GM23338 (cell line): ENCODE measurements at regions not wholly inside any gene's neighbourhood (a gene's known extent, or its start where the extent isn't known, plus 50 kb on each side); places are given as distances from the start of the nearest gene placed in this dataset.

ENCODE experiments used
- ATAC-seq: fragments of 200-7000 bp; cut with Tn5 transposase; 3 replicates; pipeline ENCODE4 v1.9.1; 2020
- DNase-seq: peaks from one replicate; pipeline ENCODE4 v3.0.0-alpha.2; 2015; ENCODE audit warnings: low spot score
- H2AFZ ChIP-seq: fragments of 200-600 bp; sonication (generic); 2 replicates; pipeline ENCODE4 v1.8.0; 2016; ENCODE audit warnings: antibody characterized with exemption, mild to moderate bottlenecking, moderate library complexity
- H3F3A ChIP-seq: fragments of 200-600 bp; sonication (generic); replicated peaks from 2 replicates; pipeline ENCODE4 v1.8.0; 2017; ENCODE audit warnings: antibody characterized with exemption, mixed run types, low read depth
- H3K27ac ChIP-seq: fragments of 200-600 bp; sonication (generic); 2 replicates; pipeline ENCODE4 v1.6.1; 2016; ENCODE audit warnings: low read depth
- H3K27me3 ChIP-seq: fragments of 200-600 bp; sonication (generic); 2 replicates; pipeline ENCODE4 v1.8.0; 2016; ENCODE audit warnings: mild to moderate bottlenecking, mixed run types, moderate library complexity; ENCODE audit not compliant: insufficient read depth
- H3K36me3 ChIP-seq: fragments of 200-600 bp; sonication (generic); 2 replicates; pipeline ENCODE4 v1.8.0; 2016; ENCODE audit warnings: mild to moderate bottlenecking; ENCODE audit not compliant: insufficient read depth
- H3K4me1 ChIP-seq: fragments of 200-600 bp; sonication (generic); 2 replicates; pipeline ENCODE4 v1.8.0; 2016; ENCODE audit warnings: mild to moderate bottlenecking, moderate library complexity; ENCODE audit not compliant: insufficient read depth
- H3K4me2 ChIP-seq: fragments of 200-600 bp; sonication (generic); 2 replicates; pipeline ENCODE4 v1.7.1; 2017; ENCODE audit warnings: mixed run types
- H3K4me3 ChIP-seq: fragments of 200-600 bp; sonication (generic); 2 replicates; pipeline ENCODE4 v1.6.1; 2016; ENCODE audit warnings: mixed run types
- H3K79me2 ChIP-seq: fragments of 200-600 bp; sonication (generic); replicated peaks from 2 replicates; pipeline ENCODE4 v1.8.0; 2017; ENCODE audit warnings: mild to moderate bottlenecking; ENCODE audit not compliant: insufficient read depth
- H3K9me2 ChIP-seq: fragments of 200-600 bp; sonication (generic); 2 replicates; pipeline ENCODE4 v1.8.0; 2017; ENCODE audit not compliant: insufficient read depth
- H4K20me1 ChIP-seq: fragments of 200-600 bp; sonication (generic); replicated peaks from 2 replicates; pipeline ENCODE4 v1.8.0; 2017; ENCODE audit warnings: mild to moderate bottlenecking; ENCODE audit not compliant: insufficient read depth
- H3K27ac Mint-ChIP-seq: 2 replicates; pipeline ENCODE4 v1.8.0; 2020; ENCODE audit warnings: inconsistent platforms, mild to moderate bottlenecking, moderate library complexity, mixed read lengths
- H3K27me3 Mint-ChIP-seq: 3 replicates; pipeline ENCODE4 v1.8.0; 2022; ENCODE audit warnings: low read depth, mild to moderate bottlenecking, moderate library complexity, mixed read lengths, inconsistent platforms; ENCODE audit not compliant: insufficient read depth, poor library complexity
- H3K36me3 Mint-ChIP-seq: 3 replicates; pipeline ENCODE4 v1.8.0; 2021; ENCODE audit warnings: low read depth, mild to moderate bottlenecking, inconsistent platforms, moderate library complexity, mixed read lengths
- H3K4me1 Mint-ChIP-seq: 3 replicates; pipeline ENCODE4 v1.8.0; 2020; ENCODE audit warnings: mild to moderate bottlenecking, inconsistent platforms, mixed read lengths
- H3K4me3 Mint-ChIP-seq: 3 replicates; pipeline ENCODE4 v1.8.0; 2021; ENCODE audit warnings: moderate library complexity, mild to moderate bottlenecking, inconsistent platforms, mixed read lengths
- H3K9me3 Mint-ChIP-seq: 3 replicates; pipeline ENCODE4 v1.8.0; 2020; ENCODE audit warnings: moderate library complexity, mild to moderate bottlenecking, inconsistent platforms, mixed read lengths
- CTCF ChIP-seq, 2 experiments: fragments of 200-600 bp in 1 of 2; sonication (generic) in 1 of 2; conservative IDR thresholded peaks; 2 replicates each; pipeline versions ENCODE4 v1.5.1 to v1.6.1; 2016 to 2017; ENCODE audit warnings: antibody characterized with exemption in 2 of 2, low read depth in 2 of 2, mild to moderate bottlenecking in 2 of 2, moderate library complexity in 1 of 2
- ETS1 ChIP-seq: IDR thresholded peaks from 2 replicates; pipeline ENCODE4 v1.6.1; 2016; ENCODE audit warnings: antibody characterized with exemption
- EZH2 ChIP-seq: fragments of 200-600 bp; sonication (generic); IDR thresholded peaks from one replicate; pipeline ENCODE4 v1.8.0; 2017; ENCODE audit warnings: antibody characterized with exemption, mild to moderate bottlenecking, low read depth; ENCODE audit not compliant: unreplicated experiment
- EZH2phosphoT487 ChIP-seq: fragments of 200-600 bp; sonication (generic); IDR thresholded peaks from one replicate; pipeline ENCODE4 v1.8.1; 2018; ENCODE audit warnings: antibody characterized with exemption; ENCODE audit not compliant: unreplicated experiment
- JUNB ChIP-seq: IDR thresholded peaks from one replicate; pipeline ENCODE4 v1.6.1; 2016; ENCODE audit warnings: antibody characterized with exemption; ENCODE audit not compliant: unreplicated experiment
- NANOG ChIP-seq: IDR thresholded peaks from 2 replicates; pipeline ENCODE4 v1.6.1; 2016; ENCODE audit warnings: antibody characterized with exemption, borderline replicate concordance
- POLR2AphosphoS5 ChIP-seq: IDR thresholded peaks from 2 replicates; pipeline ENCODE4 v1.6.1; 2016; ENCODE audit warnings: antibody characterized with exemption, low read depth
- REST ChIP-seq: IDR thresholded peaks from one replicate; pipeline ENCODE4 v1.6.1; 2018; ENCODE audit warnings: antibody characterized with exemption; ENCODE audit not compliant: unreplicated experiment
- ZNF114 ChIP-seq: fragments of 250-450 bp; sonication (Bioruptor Pico); IDR thresholded peaks from 2 replicates; pipeline ENCODE4 v1.5.0; 2020; ENCODE audit warnings: mild to moderate bottlenecking, moderate library complexity
- ZNF331 ChIP-seq: fragments of 250-450 bp; sonication (Bioruptor Pico); IDR thresholded peaks from 2 replicates; pipeline ENCODE4 v1.5.0; 2020; ENCODE audit warnings: low read depth, mild to moderate bottlenecking, moderate library complexity
- ZNF462 ChIP-seq: fragments of 250-450 bp; sonication (Bioruptor Pico); IDR thresholded peaks from 2 replicates; pipeline ENCODE4 v1.5.0; 2020; ENCODE audit warnings: mild to moderate bottlenecking, moderate library complexity

GRCh38 chr5:133777951-133778350 is 165.6 kb upstream of the FSTL4 start (continued):
- TF ChIP-seq ZNF462 (CRISPR knock-in tag) (no peak), EZH2phosphoT487 (no peak), ZNF114 (CRISPR knock-in tag) (no peak), POLR2AphosphoS5 (no peak), EZH2 (no peak)

GRCh38 chr5:133775584-133776304 is 163.4 kb upstream of the FSTL4 start:
- H3K4me3 Mint-ChIP-seq, result no peak overlapping the region
- TF ChIP-seq POLR2AphosphoS5 (no peak), ZNF331 (CRISPR knock-in tag) (no peak), ETS1 (no peak), ZNF114 (CRISPR knock-in tag) (no peak), EZH2 (no peak), EZH2phosphoT487 (no peak), CTCF (conservative IDR thresholded peaks at IDR 0.05; ENCODE audit: low read depth in 2 of 2) (no peak), NANOG (no peak), JUNB (no peak), REST (no peak)
- H3K4me2 ChIP-seq, result no peak overlapping the region
- no peak for DNase-seq
- H3K36me3 Mint-ChIP-seq, result no peaks in the 10 kb centered on the region
- H3K79me2 ChIP-seq, result no peaks in the 10 kb centered on the region
- H3K27ac ChIP-seq, result no peak overlapping the region
- no peak overlapping the region for H3K4me3 ChIP-seq
- peaks cover 4% of the 10 kb centered on the region; the same call in 1 of the 3 replicates for H3K9me3 Mint-ChIP-seq
- no peaks in the 10 kb centered on the region for H3K36me3 ChIP-seq
- H4K20me1 ChIP-seq, result no peaks in the 10 kb centered on the region
- no peaks in the 10 kb centered on the region for H3F3A ChIP-seq
- H3K27ac Mint-ChIP-seq, result no peak overlapping the region
- H3K4me1 Mint-ChIP-seq, result no peaks in the 10 kb centered on the region
- ATAC-seq, result no peak; the same call in 2 of the 3 replicates
- H3K9me2 ChIP-seq, result no peaks in the 10 kb centered on the region; the same call in 1 of the 2 replicates
- no peaks in the 10 kb centered on the region for H3K27me3 Mint-ChIP-seq
- H2AFZ ChIP-seq, result no peak overlapping the region
- H3K27me3 ChIP-seq, result no peaks in the 10 kb centered on the region
- H3K4me1 ChIP-seq, result no peaks in the 10 kb centered on the region
